H9 (cell line): ENCODE measurements at regions not wholly inside any gene's neighbourhood (a gene's known extent, or its start where the extent isn't known, plus 50 kb on each side); places are given as distances from the start of the nearest gene placed in this dataset.

Experiments used
- DNase-seq: peaks from one replicate; pipeline ENCODE4 v3.0.0-alpha.2; 2017
- H2AFZ ChIP-seq: one replicate; pipeline ENCODE4 v1.6.1; 2013; ENCODE audit warnings: mild to moderate bottlenecking, low read length, control low read depth, moderate library complexity
- H2AK5ac ChIP-seq: 2 replicates; pipeline ENCODE4 v1.6.1; 2013; ENCODE audit warnings: low read length, control low read depth, mixed read lengths; ENCODE audit not compliant: insufficient read length
- H2BK120ac ChIP-seq: one replicate; pipeline ENCODE4 v1.6.1; 2013; ENCODE audit warnings: low read depth, mild to moderate bottlenecking, low read length, control low read depth, inconsistent platforms; ENCODE audit not compliant: poor library complexity, severe bottlenecking
- H2BK12ac ChIP-seq: 2 replicates; pipeline ENCODE4 v1.6.1; 2013; ENCODE audit warnings: low read length, control low read depth, mixed read lengths, low read depth; ENCODE audit not compliant: insufficient read length
- H2BK15ac ChIP-seq: 2 replicates; pipeline ENCODE4 v1.6.1; 2013; ENCODE audit warnings: low read depth, low read length, control low read depth
- H2BK20ac ChIP-seq: one replicate; pipeline ENCODE4 v1.6.1; 2013; ENCODE audit warnings: low read depth, mild to moderate bottlenecking, low read length, control low read depth, inconsistent platforms; ENCODE audit not compliant: poor library complexity, severe bottlenecking
- H2BK5ac ChIP-seq: 2 replicates; pipeline ENCODE4 v1.6.1; 2013; ENCODE audit warnings: low read length, control low read depth, mixed read lengths; ENCODE audit not compliant: insufficient read length
- H3K14ac ChIP-seq: 2 replicates; pipeline ENCODE4 v1.6.1; 2013; ENCODE audit warnings: low read length, control low read depth; ENCODE audit not compliant: insufficient read depth
- H3K18ac ChIP-seq: 2 replicates; pipeline ENCODE4 v1.6.1; 2013; ENCODE audit warnings: low read depth, mild to moderate bottlenecking, mixed read lengths, low read length, control low read depth; ENCODE audit not compliant: insufficient read length
- H3K23ac ChIP-seq: 2 replicates; pipeline ENCODE4 v1.6.1; 2013; ENCODE audit warnings: low read length, control low read depth, mixed read lengths, low read depth; ENCODE audit not compliant: insufficient read length
- H3K23me2 ChIP-seq: 2 replicates; pipeline ENCODE4 v1.6.1; 2013; ENCODE audit warnings: low read depth, mild to moderate bottlenecking, mixed read lengths, low read length, control low read depth; ENCODE audit not compliant: insufficient read length, poor library complexity, severe bottlenecking
- H3K27ac ChIP-seq: 2 replicates; pipeline ENCODE4 v1.5.1; 2013; ENCODE audit warnings: low read length, control low read depth, mixed read lengths, low read depth; ENCODE audit not compliant: insufficient read length
- H3K27me3 ChIP-seq: 2 replicates; pipeline ENCODE4 v1.6.1; 2013; ENCODE audit warnings: low read length, control low read depth, inconsistent platforms; ENCODE audit not compliant: insufficient read depth
- H3K4ac ChIP-seq: 2 replicates; pipeline ENCODE4 v1.6.1; 2013; ENCODE audit warnings: low read depth, mild to moderate bottlenecking, control low read depth, inconsistent platforms, low read length, moderate library complexity
- H3K4me1 ChIP-seq: 2 replicates; pipeline ENCODE4 v1.6.1; 2013; ENCODE audit warnings: low read length, control low read depth, inconsistent platforms; ENCODE audit not compliant: insufficient read depth
- H3K4me2 ChIP-seq: 2 replicates; pipeline ENCODE4 v1.6.1; 2013; ENCODE audit warnings: low read length, control low read depth, mixed read lengths; ENCODE audit not compliant: insufficient read length, insufficient read depth
- H3K56ac ChIP-seq: 2 replicates; pipeline ENCODE4 v1.6.1; 2013; ENCODE audit warnings: low read depth, mild to moderate bottlenecking, mixed read lengths, low read length, control low read depth; ENCODE audit not compliant: insufficient read length
- H3K79me1 ChIP-seq: 2 replicates; pipeline ENCODE4 v1.6.1; 2013; ENCODE audit warnings: low read depth, mild to moderate bottlenecking, moderate library complexity, low read length, control low read depth, inconsistent platforms; ENCODE audit not compliant: insufficient read depth, poor library complexity, severe bottlenecking
- H3K79me2 ChIP-seq: 2 replicates; pipeline ENCODE4 v1.6.1; 2013; ENCODE audit warnings: low read length, control low read depth, inconsistent platforms; ENCODE audit not compliant: insufficient read depth
- H3K9ac ChIP-seq: 2 replicates; pipeline ENCODE4 v1.6.1; 2013; ENCODE audit warnings: low read length, control low read depth, mixed read lengths; ENCODE audit not compliant: insufficient read length; ENCODE audit errors: extremely low read depth
- H3K9me3 ChIP-seq: one replicate; pipeline ENCODE4 v1.6.1; 2013; ENCODE audit warnings: low read depth, low read length, inconsistent platforms; ENCODE audit not compliant: control insufficient read depth
- H3T11ph ChIP-seq: one replicate; pipeline ENCODE4 v1.6.1; 2013; ENCODE audit warnings: mild to moderate bottlenecking, low read length, control low read depth, inconsistent platforms
- H4K20me1 ChIP-seq: one replicate; pipeline ENCODE4 v1.6.1; 2013; ENCODE audit not compliant: control insufficient read depth, insufficient read length, insufficient read depth
- H4K5ac ChIP-seq: 2 replicates; pipeline ENCODE4 v1.6.1; 2013; ENCODE audit warnings: low read depth, mild to moderate bottlenecking, mixed read lengths, low read length, control low read depth; ENCODE audit not compliant: insufficient read length
- H4K8ac ChIP-seq: replicated peaks from 2 replicates; pipeline ENCODE4 v1.6.1; 2013; ENCODE audit warnings: low read length, control low read depth, mixed read lengths, low read depth; ENCODE audit not compliant: insufficient read length
- H4K91ac ChIP-seq: 2 replicates; pipeline ENCODE4 v1.6.1; 2013; ENCODE audit warnings: low read depth, mild to moderate bottlenecking, moderate library complexity, mixed read lengths, low read length, control low read depth; ENCODE audit not compliant: insufficient read length
- H3K27ac Mint-ChIP-seq, 3 experiments: 2 replicates in 2 of 3; 3 replicates in 1 of 3; pipeline ENCODE4 v1.8.0; 2020 to 2021; ENCODE audit warnings: mixed read lengths in 3 of 3, mild to moderate bottlenecking in 1 of 3, moderate library complexity in 1 of 3
- H3K27me3 Mint-ChIP-seq: 2 replicates; pipeline ENCODE4 v1.8.0; 2021; ENCODE audit warnings: low read depth, mild to moderate bottlenecking, moderate library complexity, mixed read lengths
- H3K36me3 Mint-ChIP-seq, 3 experiments: 2 replicates in 2 of 3; 3 replicates in 1 of 3; pipeline ENCODE4 v1.8.0; 2020 to 2021; ENCODE audit warnings: low read depth in 3 of 3, mixed read lengths in 3 of 3; ENCODE audit not compliant: insufficient read depth in 1 of 3
- H3K4me1 Mint-ChIP-seq, 2 experiments: 2 replicates each; pipeline ENCODE4 v1.8.0; 2020; ENCODE audit warnings: mixed read lengths in 2 of 2
- H3K4me3 Mint-ChIP-seq, 2 experiments: 2 replicates in 1 of 2; 3 replicates in 1 of 2; pipeline ENCODE4 v1.8.0; 2020 to 2021; ENCODE audit warnings: mild to moderate bottlenecking in 2 of 2, mixed read lengths in 2 of 2, moderate library complexity in 1 of 2
- H3K9me3 Mint-ChIP-seq, 2 experiments: 2 replicates in 1 of 2; 3 replicates in 1 of 2; pipeline ENCODE4 v1.8.0; 2020; ENCODE audit warnings: mild to moderate bottlenecking in 2 of 2, mixed read lengths in 2 of 2, moderate library complexity in 1 of 2
- CTCF ChIP-seq: fragments of 200-600 bp; sonication (generic); conservative IDR thresholded peaks from 3 replicates; pipeline ENCODE4 v1.8.0; 2021; ENCODE audit warnings: antibody characterized with exemption, mild to moderate bottlenecking
- WGBS: extraction: QIAGEN DNeasy Blood & Tissue Kit; methylation state at CpG from one replicate; pipeline ENCODE4 v1.1.7; 2013; ENCODE audit warnings: missing lambda C conversion rate, low lambda C conversion rate, mixed read lengths; ENCODE audit not compliant: insufficient read length; ENCODE audit errors: extremely low coverage; 5-methylcytosine and 5-hydroxymethylcytosine counted together

- H3K27ac ChIP-seq, result no peak overlapping the region
- H2BK5ac ChIP-seq, result no peak overlapping the region
- H3K9me3 ChIP-seq, result no peaks in the 10 kb centered on the region
- no peak overlapping the region for H3T11ph ChIP-seq
- no peak overlapping the region for H3K9ac ChIP-seq
- H3K14ac ChIP-seq, result no peak overlapping the region
- H4K91ac ChIP-seq, result no peak overlapping the region
- no peaks in the 10 kb centered on the region for H4K20me1 ChIP-seq
- no peak overlapping the region for H4K5ac ChIP-seq
- Mint-ChIP-seq H3K27ac (no peak overlapping the region; a peak in 2 of 7 replicates), H3K4me3 (no peak overlapping the region), H3K9me3 (peaks cover 0 to 4% of the 10 kb centered on the region in 2 experiments; a peak in 1 of 5 replicates), H3K36me3 (peaks cover 0 to 3% (median 0%) of the 10 kb centered on the region in 3 experiments; a peak in 1 of 7 replicates), H3K4me1 (peaks cover 3% of the 10 kb centered on the region in 2 experiments; a peak in 1 of 4 replicates), H3K27me3 (no peaks in the 10 kb centered on the region)
- H2AK5ac ChIP-seq, result no peak overlapping the region
- H2AFZ ChIP-seq, result no peak overlapping the region
- no peaks in the 10 kb centered on the region for H3K79me1 ChIP-seq
- H3K79me2 ChIP-seq, result no peaks in the 10 kb centered on the region
- H3K23ac ChIP-seq, result no peak overlapping the region
- no peak overlapping the region for H4K8ac ChIP-seq
- H2BK20ac ChIP-seq, result no peak overlapping the region
- no peak overlapping the region for H2BK120ac ChIP-seq
- TF ChIP-seq CTCF, result no peak
- H3K4ac ChIP-seq, result no peak overlapping the region
- H2BK15ac ChIP-seq, result no peak overlapping the region
- no peak for DNase-seq
- H3K18ac ChIP-seq, result no peak overlapping the region
- H3K23me2 ChIP-seq, result peaks cover 2% of the 10 kb centered on the region
- no peak overlapping the region for H2BK12ac ChIP-seq
- no peaks in the 10 kb centered on the region for H3K4me1 ChIP-seq
- H3K27me3 ChIP-seq, result no peaks in the 10 kb centered on the region
- H3K4me2 ChIP-seq, result no peak overlapping the region
- no CpG with 5 or more reads among the region's 1 CpG for WGBS
- no peak overlapping the region for H3K56ac ChIP-seq
Observed at GRCh38 chr15:38696790-38697495, 132.3 kb upstream of the RASGRP1 start.
